Limb (tissue), 2 donors: ENCODE measurements at regions not wholly inside any gene's neighbourhood (a gene's known extent, or its start where the extent isn't known, plus 50 kb on each side); places are given as distances from the start of the nearest gene placed in this dataset.
A peak's percentile ranks its signal among the peaks of the same experiment; 100 is the strongest.
"Not testable (repeated sequence)": the region's sequence is repeated elsewhere in the genome, so short reads cannot be mapped to it uniquely, and the experiment has no call there.

Source experiments
- DNase-seq, 2 donors: peaks; one replicate each; pipeline ENCODE4 v3.0.0-alpha.2; 2016; ENCODE audit errors: extremely low spot score in 2 of 2

- no peak for DNase-seq
Observed at GRCh38 chr5:89573345-89573744, 690.4 kb upstream of the MEF2C start.

DNA sequence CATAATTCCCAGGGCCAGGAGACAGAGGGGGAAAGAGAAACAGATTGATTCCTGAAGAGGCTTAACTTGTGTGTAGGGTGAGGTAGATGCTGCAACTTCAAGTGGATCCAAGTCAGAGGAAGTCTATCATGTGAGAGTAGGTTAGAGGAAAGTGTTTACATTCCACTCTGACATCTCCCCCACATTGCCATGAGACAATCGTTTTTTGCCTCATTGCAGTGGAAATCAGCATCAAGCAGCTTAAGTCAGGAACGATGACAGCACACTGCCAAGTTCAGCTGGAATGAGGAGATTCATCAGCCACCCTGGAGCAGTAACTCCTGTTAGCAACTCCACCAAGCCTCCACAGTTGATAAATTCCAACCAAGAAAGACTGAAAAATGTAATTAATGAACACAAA is 689.7 kb upstream of the MEF2C start:
- no peak for DNase-seq

DNA sequence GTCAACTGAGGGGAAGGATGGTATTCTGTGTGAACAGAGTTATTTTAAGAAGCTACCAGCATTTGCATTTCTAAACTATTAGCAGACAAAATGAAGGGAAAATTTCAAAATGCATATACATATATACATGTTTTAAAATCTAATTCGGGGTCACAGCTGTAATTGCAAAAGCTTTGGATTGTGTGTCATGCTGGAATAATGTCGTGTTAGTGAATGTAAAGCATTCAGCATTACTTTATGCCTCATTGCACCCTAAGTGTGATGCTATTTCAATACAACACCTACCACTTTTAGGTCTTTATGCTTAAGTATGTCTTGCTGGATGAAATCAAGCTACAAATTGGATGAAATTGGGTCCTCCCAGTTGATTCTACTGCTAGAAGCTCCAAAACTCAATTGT is 687.6 kb upstream of the MEF2C start:
- no peak for DNase-seq

DNA sequence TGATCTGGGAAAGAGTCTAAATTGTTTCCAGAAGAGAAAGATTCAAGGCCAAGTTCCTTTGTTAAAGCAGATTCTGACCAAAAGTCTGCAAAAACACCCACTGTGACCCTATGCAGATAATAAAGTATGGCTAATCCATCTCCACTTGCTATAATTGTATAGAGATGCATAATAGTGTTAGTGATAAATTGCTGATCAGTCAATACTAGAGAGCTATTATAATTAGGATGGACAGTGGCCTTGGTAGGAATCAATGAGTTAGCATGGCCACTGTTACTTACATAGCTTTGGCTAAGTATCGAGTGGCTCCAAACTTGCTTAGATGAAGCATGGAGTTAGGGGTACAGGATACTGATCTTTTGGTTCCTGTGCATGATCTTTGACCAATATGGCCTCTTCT is 683.4 kb upstream of the MEF2C start:
- no peak for DNase-seq

DNA sequence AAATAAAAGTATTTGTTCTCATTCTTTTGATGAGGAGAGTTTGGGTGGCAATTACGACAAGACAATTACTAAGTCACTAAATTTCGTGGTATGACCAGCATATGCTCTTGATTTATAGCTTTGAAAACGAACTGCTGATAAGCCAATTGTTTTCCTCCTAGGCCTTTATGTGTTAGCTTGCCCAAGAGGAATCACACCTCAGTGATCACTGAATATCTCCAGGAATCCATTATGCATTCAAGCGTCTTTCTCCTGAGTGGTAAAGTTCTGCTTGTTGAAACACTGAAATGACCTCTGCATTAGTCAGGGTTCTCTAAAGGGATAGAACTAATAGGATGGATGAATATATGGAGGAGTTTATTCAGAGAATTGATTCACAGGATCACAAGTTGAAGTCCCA is 677.7 kb upstream of the MEF2C start:
- DNase-seq: no peak

GRCh38 chr5:89556215-89556913 is 673.4 kb upstream of the MEF2C start:
- DNase-seq: no peak

DNA sequence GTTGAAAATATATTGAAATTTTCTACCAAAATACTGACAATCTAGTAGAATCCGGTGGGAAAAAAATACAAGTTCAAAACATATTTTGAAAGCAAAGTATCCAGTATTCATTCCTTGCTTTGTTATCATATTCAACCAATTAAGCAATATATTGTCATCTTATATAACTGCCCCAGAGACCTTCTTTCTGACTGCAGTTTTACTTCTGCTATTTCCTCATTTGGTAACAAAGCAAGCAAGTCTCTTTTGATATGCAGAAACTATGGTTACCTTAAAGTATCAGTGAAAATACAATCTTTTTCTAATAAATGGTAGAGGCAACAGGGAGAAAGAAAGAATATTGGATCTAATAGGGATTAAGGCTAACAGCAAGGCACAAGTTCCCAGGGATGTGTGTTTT is 663.7 kb upstream of the MEF2C start:
- DNase-seq: no peak

DNA sequence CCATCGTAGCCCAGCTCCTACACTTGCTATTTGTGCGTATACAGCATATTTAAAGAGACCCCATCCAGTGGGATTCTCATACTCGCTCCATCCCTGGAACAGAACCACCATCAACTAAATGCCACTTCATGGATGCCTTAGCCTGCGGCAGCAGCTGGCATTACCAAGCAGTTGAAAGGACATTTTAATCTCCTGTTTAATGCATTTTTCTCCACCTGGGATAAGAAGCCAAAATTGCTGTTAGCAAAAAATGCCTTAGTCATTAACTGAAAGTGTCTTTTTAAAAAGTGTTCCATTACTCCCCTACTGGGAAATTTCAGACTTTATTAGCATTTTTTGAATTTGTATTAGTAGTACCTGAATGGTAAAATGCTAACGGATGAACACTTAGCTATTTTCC is 662.6 kb upstream of the MEF2C start:
- no peak for DNase-seq

- DNase-seq: peak in 1 of 2 donors; percentile 50
Observed at GRCh38 chr5:89545076-89545475, 662.1 kb upstream of the MEF2C start.

DNA sequence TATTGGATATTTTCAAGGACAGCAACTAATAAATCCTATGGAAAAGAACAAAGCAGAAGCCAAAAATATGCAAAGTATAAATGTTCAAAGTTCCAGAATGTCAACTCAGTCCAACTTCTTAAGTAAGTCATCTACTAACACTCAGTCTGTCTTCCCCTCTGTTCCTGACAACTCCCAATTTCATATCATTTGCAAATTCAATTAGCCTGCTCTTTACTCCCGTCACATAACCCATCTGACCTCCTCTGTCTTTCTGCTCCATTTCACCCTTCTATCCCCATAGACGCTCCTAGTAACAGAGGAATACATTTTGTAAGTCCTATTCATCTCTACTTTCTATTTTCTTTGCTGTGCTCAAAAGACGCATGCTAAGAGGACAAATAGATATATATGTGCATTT is 659.8 kb upstream of the MEF2C start:
- DNase-seq: no peak

DNA sequence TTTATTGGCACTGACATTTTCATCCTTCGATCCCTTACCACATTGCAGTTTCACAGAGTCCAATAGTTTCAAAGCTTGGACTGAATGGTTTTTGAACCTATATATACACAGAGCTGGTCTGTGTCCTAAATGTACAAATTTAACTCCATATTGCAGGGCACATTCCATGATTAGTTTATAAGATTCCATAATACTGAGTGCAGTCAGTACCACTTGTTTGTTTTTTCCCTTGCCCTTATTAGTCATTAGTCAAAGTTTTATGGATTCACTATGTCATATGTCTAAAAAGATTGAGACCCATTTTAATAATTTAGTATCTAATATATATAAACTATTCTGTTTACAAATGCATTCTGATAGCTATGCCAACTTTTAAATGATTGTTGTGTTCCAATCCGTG is 654.8 kb upstream of the MEF2C start:
- no peak for DNase-seq

- DNase-seq: no peak
Observed at GRCh38 chr5:89536020-89536419, 653.0 kb upstream of the MEF2C start.

DNA sequence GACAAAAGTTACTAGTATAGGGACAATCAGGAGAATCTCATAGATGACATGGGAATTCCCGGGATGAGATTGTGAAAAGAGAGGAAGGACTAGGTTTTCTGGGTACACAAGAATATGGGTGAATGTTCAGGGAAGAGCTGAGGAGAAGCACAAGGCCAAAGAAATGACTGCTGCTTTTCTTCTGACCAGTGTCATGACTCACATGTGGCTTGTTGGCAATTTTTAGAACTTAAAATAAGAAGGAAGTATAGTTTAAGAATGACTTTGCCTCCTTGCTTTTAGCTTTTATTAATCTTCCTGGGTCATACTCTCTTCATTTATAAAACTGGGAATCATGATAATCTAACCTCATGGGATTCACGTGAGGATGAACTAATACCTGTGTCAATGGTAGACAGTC is 652.4 kb upstream of the MEF2C start:
- no peak for DNase-seq

GRCh38 chr5:89534331-89534730 is 651.3 kb upstream of the MEF2C start:
- no peak for DNase-seq

DNA sequence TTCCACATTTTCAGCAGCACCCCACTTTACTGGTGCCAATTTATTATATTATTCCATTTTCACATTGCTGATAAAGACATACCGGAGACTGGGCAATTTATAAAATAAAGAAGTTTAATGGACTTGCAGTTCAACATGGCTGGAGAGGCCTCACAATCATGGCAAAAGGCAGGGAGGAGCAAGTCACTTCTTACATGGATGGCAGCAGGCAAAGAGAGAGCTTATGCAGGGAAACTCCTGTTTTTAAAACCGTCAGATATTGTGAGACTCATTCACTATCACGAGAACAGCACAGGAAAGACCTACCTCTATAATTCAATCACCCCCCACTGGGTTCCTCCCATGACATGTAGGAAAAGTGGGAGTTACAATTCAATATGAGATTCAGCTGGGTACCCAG is 641.8 kb upstream of the MEF2C start:
- no peak for DNase-seq

- DNase-seq: not testable (repeated sequence)
Observed at GRCh38 chr5:89523867-89524266, 640.9 kb upstream of the MEF2C start.

DNA sequence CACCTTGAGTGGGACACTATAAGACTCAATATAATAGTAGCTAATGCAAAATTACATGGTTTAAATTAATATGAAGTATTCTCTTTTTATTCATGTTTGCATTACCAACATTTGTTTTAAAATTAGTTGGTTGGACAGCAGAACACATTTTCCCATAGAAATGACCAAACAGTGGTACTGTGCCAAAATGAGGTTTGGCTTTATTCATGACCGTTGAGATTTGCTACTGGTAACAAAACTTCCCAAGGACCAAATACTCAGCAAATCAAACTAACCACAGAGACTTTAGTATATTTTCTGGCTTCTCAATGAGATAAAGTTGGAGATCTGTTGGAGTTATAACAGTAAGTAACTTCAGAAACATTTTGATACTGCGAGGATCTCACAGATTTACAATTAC is 637.8 kb upstream of the MEF2C start:
- DNase-seq: no peak

DNA sequence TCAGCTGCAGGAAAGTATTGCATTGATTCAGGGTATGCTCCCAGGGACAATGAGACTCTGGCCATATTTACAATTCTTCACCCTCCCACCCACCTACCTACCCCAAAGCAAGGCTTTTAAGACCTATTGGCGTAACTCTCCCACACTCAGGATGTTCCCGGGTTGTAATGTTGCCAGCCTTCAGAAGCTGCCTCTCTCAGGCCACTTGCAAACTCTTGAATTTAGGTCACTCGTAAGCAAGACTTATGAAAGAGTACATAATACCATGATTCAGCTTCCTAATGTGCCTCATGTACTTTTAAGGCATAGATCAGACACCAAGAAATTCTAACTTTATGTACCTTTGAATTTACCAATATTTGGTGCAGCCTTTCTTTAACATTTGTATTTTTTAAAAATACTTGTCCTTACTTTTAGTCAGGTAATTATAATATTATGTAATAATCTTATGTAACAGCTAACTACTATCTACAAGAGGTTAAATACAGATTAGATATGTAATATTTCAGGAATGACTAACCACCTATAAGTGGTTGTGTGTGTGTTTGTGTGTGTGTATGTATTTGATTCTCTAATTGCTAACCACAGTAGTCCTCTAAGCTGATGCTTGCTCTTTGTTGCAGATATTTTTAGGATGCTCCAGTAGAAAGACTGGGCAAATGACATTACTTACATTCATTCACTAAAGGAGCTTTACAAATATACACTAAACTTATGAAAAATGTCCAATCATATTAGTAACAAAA is 630.5 kb upstream of the MEF2C start:
- no peak for DNase-seq

- DNase-seq: no peak
Observed at GRCh38 chr5:89504051-89504450, 621.1 kb upstream of the MEF2C start.

DNA sequence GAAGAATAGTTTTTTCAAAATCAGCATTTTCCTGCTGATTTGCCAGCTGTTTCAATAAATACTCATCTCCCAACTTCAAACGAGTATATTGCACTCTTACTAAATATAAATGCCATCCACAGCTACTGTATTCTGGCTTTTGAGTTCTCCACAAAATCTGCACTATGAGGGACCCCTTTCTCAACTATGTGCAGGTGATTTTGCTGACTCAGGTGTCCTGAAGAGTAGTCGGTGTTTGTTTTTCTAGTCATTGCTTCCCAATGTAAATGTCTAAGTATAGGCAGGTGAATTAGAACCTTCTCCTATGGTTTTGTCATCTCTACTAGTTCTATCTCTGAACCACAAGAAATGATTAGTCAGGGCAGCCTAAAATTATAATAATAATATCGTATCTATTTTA is 616.8 kb upstream of the MEF2C start:
- DNase-seq: no peak

GRCh38 chr5:89498699-89499098 is 615.7 kb upstream of the MEF2C start:
- DNase-seq: no peak

DNA sequence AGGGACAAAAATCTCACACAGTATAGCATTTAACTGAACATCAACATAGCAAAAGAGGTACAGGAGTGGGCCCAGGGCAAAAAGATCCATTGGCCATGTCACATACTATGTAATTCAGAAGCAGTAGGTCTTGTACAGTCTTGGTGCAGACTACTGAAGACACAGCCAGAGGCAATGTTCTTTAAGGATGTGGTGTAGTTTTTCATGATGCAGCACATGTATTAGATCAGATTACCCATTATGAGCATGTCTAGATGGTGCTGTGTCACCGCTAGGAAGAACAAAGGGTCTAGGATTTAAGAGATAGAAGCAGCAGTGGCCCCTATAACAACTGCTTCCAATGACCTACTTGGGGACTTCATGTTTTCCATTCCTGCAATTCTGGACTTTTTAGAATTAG is 610.4 kb upstream of the MEF2C start:
- DNase-seq: no peak

DNA sequence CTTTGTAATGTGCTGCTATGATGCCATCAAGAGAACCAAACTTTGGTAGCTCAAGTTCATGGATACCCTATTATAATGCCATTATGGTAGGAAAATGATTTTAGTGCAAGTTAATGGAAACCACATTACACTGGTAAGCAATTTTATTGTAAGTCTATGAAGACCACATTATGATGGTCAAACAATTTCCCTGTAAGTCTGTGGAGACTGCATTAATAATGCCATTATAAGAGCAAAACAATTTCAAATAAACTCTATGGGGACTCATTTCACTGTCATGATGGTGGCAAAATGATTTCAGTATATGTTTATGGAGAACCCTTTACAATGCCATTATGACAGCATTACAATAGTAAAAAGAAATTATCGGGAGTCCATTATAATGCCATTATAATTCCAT is 602.0 kb upstream of the MEF2C start:
- DNase-seq: no peak
